SK-N-SH (cell line): ENCODE measurements at regions not wholly inside any gene's neighbourhood (a gene's known extent, or its start where the extent isn't known, plus 50 kb on each side); places are given as distances from the start of the nearest gene placed in this dataset.

Experiments
- CTCF ChIA-PET: fragments of 300-600, 350-600 bp; formaldehyde crosslinking; extraction: SDS; loops from one replicate; lab custom pipeline; 2021; lab: Yijun Ruan, JAX
- POLR2A ChIA-PET: fragments of 350-600 bp; sonication (Branson Sonifier 250); formaldehyde crosslinking; extraction: SDS; loops from one replicate; lab custom pipeline; 2020; ENCODE audit warnings: antibody characterized with exemption, inconsistent platforms; lab: Yijun Ruan, JAX
- DNase-seq: peaks from one replicate; pipeline ENCODE4 v3.0.0; 2012
- H2AFZ ChIP-seq: fragments of 200-600 bp; sonication (generic); 2 replicates; pipeline ENCODE4 v1.8.1; 2016; ENCODE audit warnings: antibody characterized with exemption, mild to moderate bottlenecking, low read depth
- H3F3A ChIP-seq: fragments of 200-600 bp; sonication (generic); replicated peaks from 2 replicates; pipeline ENCODE3; 2016; ENCODE audit warnings: antibody characterized with exemption, mild to moderate bottlenecking; ENCODE audit not compliant: insufficient read depth
- H3K27ac ChIP-seq, 2 experiments: fragments of 200-500 bp in 1 of 2; fragments of 200-600 bp in 1 of 2; sonication (Bioruptor generic) in 1 of 2; sonication (generic), shearing (Covaris generic) in 1 of 2; 2 replicates each; pipeline versions ENCODE4 v1.5.1 to v1.6.1; 2014 to 2016; ENCODE audit warnings: low read depth in 2 of 2, inconsistent platforms in 1 of 2, low read length in 1 of 2, mild to moderate bottlenecking in 1 of 2, mixed read lengths in 1 of 2
- H3K27me3 ChIP-seq: fragments of 200-600 bp; sonication (generic), shearing (Covaris generic); 2 replicates; pipeline ENCODE4 v1.6.1; 2016; ENCODE audit warnings: mixed run types; ENCODE audit not compliant: insufficient read depth
- H3K36me3 ChIP-seq, 2 experiments: fragments of 200-500 bp in 1 of 2; fragments of 200-600 bp in 1 of 2; sonication (Bioruptor generic) in 1 of 2; sonication (generic) in 1 of 2; replicated peaks in 1 of 2; 2 replicates each; pipeline versions ENCODE3 to v1.5.1; 2014 to 2016; ENCODE audit warnings: low read length in 1 of 2, mild to moderate bottlenecking in 1 of 2; ENCODE audit not compliant: insufficient read depth in 2 of 2, control insufficient read depth in 1 of 2
- H3K4me1 ChIP-seq, 2 experiments: fragments of 200-500 bp in 1 of 2; fragments of 200-600 bp in 1 of 2; sonication (Bioruptor generic) in 1 of 2; sonication (generic), shearing (Covaris generic) in 1 of 2; 2 replicates each; pipeline versions ENCODE4 v1.5.1 to v1.6.1; 2014 to 2016; ENCODE audit warnings: low read depth in 1 of 2, low read length in 1 of 2, mixed run types in 1 of 2; ENCODE audit not compliant: insufficient read depth in 2 of 2, control insufficient read depth in 1 of 2
- H3K4me2 ChIP-seq: fragments of 200-600 bp; sonication (generic), shearing (Covaris generic); 2 replicates; pipeline ENCODE4 v1.6.1; 2017; ENCODE audit warnings: mixed run types
- H3K4me3 ChIP-seq, 2 experiments: fragments of 200-500 bp in 1 of 2; fragments of 200-600 bp in 1 of 2; sonication (Bioruptor generic) in 1 of 2; sonication (generic), shearing (Covaris generic) in 1 of 2; 2 replicates each; pipeline versions ENCODE4 v1.5.1 to v1.8.1; 2014 to 2016; ENCODE audit warnings: low read depth in 2 of 2, inconsistent platforms in 1 of 2, low read length in 1 of 2, mild to moderate bottlenecking in 1 of 2, mixed read lengths in 1 of 2, moderate library complexity in 1 of 2
- H3K79me2 ChIP-seq: fragments of 200-600 bp; sonication (generic); 2 replicates; pipeline ENCODE4 v1.8.1; 2017; ENCODE audit warnings: mild to moderate bottlenecking; ENCODE audit not compliant: insufficient read depth
- H3K9ac ChIP-seq: fragments of 200-600 bp; sonication (generic); 2 replicates; pipeline ENCODE4 v1.6.1; 2017; ENCODE audit warnings: mixed run types
- H3K9me2 ChIP-seq: fragments of 200-600 bp; sonication (generic); 2 replicates; pipeline ENCODE4 v1.6.1; 2017; ENCODE audit warnings: mixed run types
- H3K9me3 ChIP-seq: fragments of 200-600 bp; sonication (generic); 2 replicates; pipeline ENCODE4 v1.6.1; 2017; ENCODE audit warnings: mixed run types, mild to moderate bottlenecking, moderate library complexity
- H4K20me1 ChIP-seq: fragments of 200-600 bp; sonication (generic); 2 replicates; pipeline ENCODE4 v1.6.1; 2017; ENCODE audit warnings: mild to moderate bottlenecking, mixed run types; ENCODE audit not compliant: insufficient read depth
- MEF2A ChIP-seq: IDR thresholded peaks from 2 replicates; pipeline ENCODE4 v1.4.0; 2012; ENCODE audit warnings: low read depth, borderline replicate concordance
- NFIC ChIP-seq: IDR thresholded peaks from 2 replicates; pipeline ENCODE4 v1.4.0; 2012; ENCODE audit warnings: borderline replicate concordance
- NRF1 ChIP-seq: IDR thresholded peaks from 2 replicates; pipeline ENCODE4 v1.6.1; 2012; ENCODE audit warnings: low read depth, mild to moderate bottlenecking, low read length
- RAD21 ChIP-seq: IDR thresholded peaks from 2 replicates; pipeline ENCODE4 v1.6.1; 2012; ENCODE audit warnings: mild to moderate bottlenecking, low read length
- RCOR1 ChIP-seq: fragments of 150-350 bp; IDR thresholded peaks from 2 replicates; pipeline ENCODE4 v1.6.1; 2017; ENCODE audit warnings: antibody characterized with exemption, low read length
- SIN3A ChIP-seq: IDR thresholded peaks from 2 replicates; pipeline ENCODE4 v1.6.1; 2012; ENCODE audit warnings: low read depth, mild to moderate bottlenecking, low read length, moderate library complexity, borderline replicate concordance
- TCF12 ChIP-seq: IDR thresholded peaks from 2 replicates; pipeline ENCODE4 v1.4.0; 2012
- WGBS: methylation state at CpG from one replicate; pipeline ENCODE4 v1.1.6; 2017; ENCODE audit warnings: low lambda C conversion rate; 5-methylcytosine and 5-hydroxymethylcytosine counted together
- TF ChIP-seq, protein P1 (sequence below): fragments of 200-600 bp; sonication (generic); IDR thresholded peaks from 2 replicates; pipeline ENCODE4 v1.6.1; 2017; ENCODE audit warnings: antibody characterized with exemption, mild to moderate bottlenecking, moderate library complexity
- TF ChIP-seq, protein P2 (sequence below): IDR thresholded peaks from 2 replicates; pipeline ENCODE4 v1.4.0; 2012; ENCODE audit warnings: low read depth, borderline replicate concordance

DNA sequence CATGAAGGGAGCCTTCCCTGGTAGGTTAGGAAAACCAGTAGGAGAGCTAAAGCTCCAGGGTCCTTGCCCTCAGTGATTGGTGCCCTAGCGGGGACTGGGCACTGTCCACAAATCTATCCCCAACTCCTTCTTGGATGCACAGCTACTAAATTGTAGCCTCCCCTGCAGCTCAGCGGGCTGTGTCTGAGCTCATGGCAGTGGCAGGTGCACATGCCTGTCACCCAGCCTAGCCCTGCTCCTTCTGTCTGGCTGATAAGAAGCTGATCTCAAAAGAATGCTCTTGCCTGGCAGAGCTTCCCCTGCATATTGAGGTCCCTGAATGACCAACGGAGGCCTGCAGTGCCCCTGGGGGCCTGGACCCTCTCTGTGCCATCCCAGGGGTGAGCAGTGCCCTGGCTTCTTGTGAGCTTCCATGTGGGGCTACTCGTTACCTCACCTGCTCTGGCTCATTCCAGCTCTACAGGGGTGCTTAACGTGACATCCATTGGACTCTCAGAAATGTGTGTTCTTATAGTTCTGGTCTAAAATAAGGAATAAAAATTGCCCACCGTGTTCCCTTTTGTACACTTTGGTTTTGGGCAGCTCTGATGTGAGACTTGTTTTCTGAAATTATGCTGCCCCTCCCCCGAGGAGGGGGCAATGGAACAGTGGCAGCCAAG lies 59.8 kb upstream of the ANTXRL start:
- H3K79me2 ChIP-seq, result no peaks in the 10 kb centered on the region
- no peaks in the 10 kb centered on the region for H3K27me3 ChIP-seq
- H3K9me3 ChIP-seq, result no peaks in the 10 kb centered on the region
- H3K27ac ChIP-seq, result no peak overlapping the region
- DNase-seq, result no peak
- H3K36me3 ChIP-seq, result no peaks in the 10 kb centered on the region
- H3K9ac ChIP-seq, result no peak overlapping the region
- H3K4me2 ChIP-seq, result no peak overlapping the region
- POLR2A ChIA-PET, result no interaction called here
- 20% methylated on average over 6 of the region's 7 CpGs for WGBS
- no peak for TF ChIP-seq NRF1
- TF ChIP-seq, all 33 proteins: peak for 0
- H3K9me2 ChIP-seq, result no peaks in the 10 kb centered on the region
- H3F3A ChIP-seq, result no peaks in the 10 kb centered on the region
- peaks cover 0 to 13% of the 10 kb centered on the region in 2 experiments; a peak in 1 of 4 replicates for H3K4me1 ChIP-seq
- H4K20me1 ChIP-seq, result no peaks in the 10 kb centered on the region
- no peak overlapping the region for H2AFZ ChIP-seq
- CTCF ChIA-PET, result interaction anchor here (1.2 to 8.4 kb wide), 10 partner anchors 9 to 338 kb away, joined by 3 to 136 read pairs (median 6); no protein-coding TSS in a partner anchor
- H3K4me3 ChIP-seq, result no peak overlapping the region

DNA sequence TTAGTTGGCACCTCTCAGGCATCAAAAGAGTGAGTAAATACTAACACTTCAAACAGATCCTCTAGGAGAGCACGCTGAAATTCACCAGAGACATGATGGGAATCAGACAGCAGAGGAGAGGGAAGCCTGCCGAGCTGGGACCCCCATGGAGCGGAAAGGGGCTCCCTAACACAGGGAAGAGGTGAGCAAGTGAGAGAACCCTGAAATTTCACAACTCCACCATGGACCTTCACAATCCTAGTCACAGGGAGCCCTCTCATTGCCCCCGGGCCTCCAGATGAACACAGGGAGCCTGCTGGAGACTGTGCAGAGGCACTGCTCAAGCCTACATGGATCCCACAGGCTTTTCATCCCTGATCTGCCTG lies 59.2 kb upstream of the ANTXRL start:
- CTCF ChIA-PET, result interaction anchor here (0.6 to 8.4 kb wide), 22 partner anchors 10 to 338 kb away, joined by 3 to 136 read pairs (median 5); no protein-coding TSS in a partner anchor
- Histone ChIP-seq H3K4me1 (peaks cover 0 to 13% of the 10 kb centered on the region in 2 experiments; a peak in 1 of 4 replicates), H2AFZ (no peak overlapping the region), H3F3A (no peaks in the 10 kb centered on the region), H3K36me3 (no peaks in the 10 kb centered on the region), H3K4me3 (no peak overlapping the region)
- no peak for DNase-seq
- TF ChIP-seq NFIC (no peak), NRF1 (no peak), RCOR1 (no peak)
- TF ChIP-seq, protein P1, sequence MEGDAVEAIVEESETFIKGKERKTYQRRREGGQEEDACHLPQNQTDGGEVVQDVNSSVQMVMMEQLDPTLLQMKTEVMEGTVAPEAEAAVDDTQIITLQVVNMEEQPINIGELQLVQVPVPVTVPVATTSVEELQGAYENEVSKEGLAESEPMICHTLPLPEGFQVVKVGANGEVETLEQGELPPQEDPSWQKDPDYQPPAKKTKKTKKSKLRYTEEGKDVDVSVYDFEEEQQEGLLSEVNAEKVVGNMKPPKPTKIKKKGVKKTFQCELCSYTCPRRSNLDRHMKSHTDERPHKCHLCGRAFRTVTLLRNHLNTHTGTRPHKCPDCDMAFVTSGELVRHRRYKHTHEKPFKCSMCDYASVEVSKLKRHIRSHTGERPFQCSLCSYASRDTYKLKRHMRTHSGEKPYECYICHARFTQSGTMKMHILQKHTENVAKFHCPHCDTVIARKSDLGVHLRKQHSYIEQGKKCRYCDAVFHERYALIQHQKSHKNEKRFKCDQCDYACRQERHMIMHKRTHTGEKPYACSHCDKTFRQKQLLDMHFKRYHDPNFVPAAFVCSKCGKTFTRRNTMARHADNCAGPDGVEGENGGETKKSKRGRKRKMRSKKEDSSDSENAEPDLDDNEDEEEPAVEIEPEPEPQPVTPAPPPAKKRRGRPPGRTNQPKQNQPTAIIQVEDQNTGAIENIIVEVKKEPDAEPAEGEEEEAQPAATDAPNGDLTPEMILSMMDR, result no peak
- TF ChIP-seq, all 33 proteins: peak for 0
- Histone ChIP-seq H3K79me2 (no peaks in the 10 kb centered on the region), H3K9me2 (no peaks in the 10 kb centered on the region), H3K27me3 (no peaks in the 10 kb centered on the region), H3K4me2 (no peak overlapping the region), H3K27ac (no peak overlapping the region), H3K9me3 (no peaks in the 10 kb centered on the region), H3K9ac (no peak overlapping the region), H4K20me1 (no peaks in the 10 kb centered on the region)
- POLR2A ChIA-PET, result interaction anchor here (1.3 kb wide), 1 partner anchor 9 kb away, joined by 3 read pairs; no protein-coding TSS in a partner anchor
- 33% methylated on average over 4 of the region's 4 CpGs for WGBS

DNA sequence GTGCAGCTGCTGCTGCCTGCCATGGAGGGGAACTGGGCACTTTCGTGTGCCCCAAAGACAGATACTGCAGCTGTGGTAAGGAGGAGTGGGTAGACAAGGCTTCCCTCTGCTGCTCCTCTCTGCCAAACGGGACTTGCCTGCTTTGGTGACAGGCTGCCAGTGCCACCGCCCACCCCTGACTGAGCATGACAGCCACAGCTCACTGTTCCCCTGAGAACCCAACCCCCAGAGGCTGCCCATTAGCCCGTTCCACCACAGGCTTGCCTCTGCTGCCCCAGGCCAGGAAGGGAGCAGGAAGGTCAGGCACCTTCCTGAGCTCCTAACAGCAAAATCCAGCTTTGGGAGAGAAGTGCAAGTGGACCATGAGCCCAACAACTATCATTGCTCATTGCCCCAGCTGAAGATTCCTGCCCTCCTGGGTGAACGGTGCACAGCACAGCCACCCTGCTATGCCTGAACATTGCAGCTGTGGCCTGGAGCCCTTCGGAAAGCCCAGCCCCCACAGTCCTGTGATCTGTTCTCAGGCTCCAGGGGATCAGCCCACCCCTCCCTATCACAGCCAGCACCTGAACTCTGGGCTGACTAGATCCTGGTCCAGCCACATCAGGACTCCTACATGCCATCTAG lies 58.7 kb upstream of the ANTXRL start:
- 28% methylated on average over 3 of the region's 6 CpGs for WGBS
- POLR2A ChIA-PET, result interaction anchor here (1.3 kb wide), 1 partner anchor 10 kb away, joined by 3 read pairs; no protein-coding TSS in a partner anchor
- no peak overlapping the region for H3K4me2 ChIP-seq
- H3K27ac ChIP-seq, result no peak overlapping the region
- H3F3A ChIP-seq, result no peaks in the 10 kb centered on the region
- H3K36me3 ChIP-seq, result no peaks in the 10 kb centered on the region
- TF ChIP-seq TCF12 (no peak), RAD21 (no peak), SIN3A (no peak), MEF2A (no peak)
- TF ChIP-seq, protein P2, sequence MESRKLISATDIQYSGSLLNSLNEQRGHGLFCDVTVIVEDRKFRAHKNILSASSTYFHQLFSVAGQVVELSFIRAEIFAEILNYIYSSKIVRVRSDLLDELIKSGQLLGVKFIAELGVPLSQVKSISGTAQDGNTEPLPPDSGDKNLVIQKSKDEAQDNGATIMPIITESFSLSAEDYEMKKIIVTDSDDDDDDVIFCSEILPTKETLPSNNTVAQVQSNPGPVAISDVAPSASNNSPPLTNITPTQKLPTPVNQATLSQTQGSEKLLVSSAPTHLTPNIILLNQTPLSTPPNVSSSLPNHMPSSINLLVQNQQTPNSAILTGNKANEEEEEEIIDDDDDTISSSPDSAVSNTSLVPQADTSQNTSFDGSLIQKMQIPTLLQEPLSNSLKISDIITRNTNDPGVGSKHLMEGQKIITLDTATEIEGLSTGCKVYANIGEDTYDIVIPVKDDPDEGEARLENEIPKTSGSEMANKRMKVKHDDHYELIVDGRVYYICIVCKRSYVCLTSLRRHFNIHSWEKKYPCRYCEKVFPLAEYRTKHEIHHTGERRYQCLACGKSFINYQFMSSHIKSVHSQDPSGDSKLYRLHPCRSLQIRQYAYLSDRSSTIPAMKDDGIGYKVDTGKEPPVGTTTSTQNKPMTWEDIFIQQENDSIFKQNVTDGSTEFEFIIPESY, result no peak
- no peak for DNase-seq
- no peaks in the 10 kb centered on the region for H3K27me3 ChIP-seq
- H3K4me1 ChIP-seq, result peaks cover 0 to 13% of the 10 kb centered on the region in 2 experiments; a peak in 1 of 4 replicates
- H2AFZ ChIP-seq, result no peak overlapping the region
- H3K4me3 ChIP-seq, result no peak overlapping the region
- CTCF ChIA-PET, result interaction anchor here (0.6 to 8.4 kb wide), 22 partner anchors 9 to 337 kb away, joined by 3 to 136 read pairs (median 6); no protein-coding TSS in a partner anchor
- H3K79me2 ChIP-seq, result no peaks in the 10 kb centered on the region
- no peaks in the 10 kb centered on the region for H3K9me3 ChIP-seq
- H4K20me1 ChIP-seq, result no peaks in the 10 kb centered on the region
- no peaks in the 10 kb centered on the region for H3K9me2 ChIP-seq
- H3K9ac ChIP-seq, result no peak overlapping the region
